OCI-LY7 (cell line): ENCODE measurements at regions not wholly inside any gene's neighbourhood (a gene's known extent, or its start where the extent isn't known, plus 50 kb on each side); places are given as distances from the start of the nearest gene placed in this dataset.

Experiments used
- EZH2phosphoT487 ChIP-seq: fragments of 200-600 bp; sonication (generic); IDR thresholded peaks from 2 replicates; pipeline ENCODE4 v1.6.1; 2018; ENCODE audit warnings: low read depth, borderline replicate concordance, mild to moderate bottlenecking, mixed run types, antibody characterized with exemption, low read length, moderate library complexity, mixed read lengths
- TF ChIP-seq, protein P1 (sequence below): fragments of 200-600 bp; sonication (generic); conservative IDR thresholded peaks from 2 replicates; pipeline ENCODE4 v1.5.1; 2014; ENCODE audit warnings: mild to moderate bottlenecking, antibody characterized with exemption, low read length, moderate library complexity, mixed read lengths

DNA sequence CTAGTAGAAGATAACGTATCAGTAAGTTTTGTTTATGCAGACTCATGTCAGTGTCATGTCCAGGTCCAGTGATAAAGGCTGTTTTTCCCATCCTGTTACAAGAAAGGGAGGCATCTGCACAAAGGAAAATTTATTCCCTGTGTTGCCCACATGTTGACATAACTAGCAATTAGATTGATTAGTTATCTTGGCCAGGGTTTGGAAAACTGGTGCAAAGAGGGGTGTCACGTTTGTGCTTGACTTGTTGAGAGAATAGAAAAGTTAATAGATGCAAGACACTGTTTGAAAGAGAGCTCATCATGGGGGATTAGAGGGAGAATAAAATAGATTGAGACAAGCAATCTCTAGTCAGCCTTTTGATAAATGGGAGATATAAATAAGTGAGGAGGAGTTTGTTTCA lies 1357.0 kb upstream of the AGA start:
- TF ChIP-seq, protein P1, sequence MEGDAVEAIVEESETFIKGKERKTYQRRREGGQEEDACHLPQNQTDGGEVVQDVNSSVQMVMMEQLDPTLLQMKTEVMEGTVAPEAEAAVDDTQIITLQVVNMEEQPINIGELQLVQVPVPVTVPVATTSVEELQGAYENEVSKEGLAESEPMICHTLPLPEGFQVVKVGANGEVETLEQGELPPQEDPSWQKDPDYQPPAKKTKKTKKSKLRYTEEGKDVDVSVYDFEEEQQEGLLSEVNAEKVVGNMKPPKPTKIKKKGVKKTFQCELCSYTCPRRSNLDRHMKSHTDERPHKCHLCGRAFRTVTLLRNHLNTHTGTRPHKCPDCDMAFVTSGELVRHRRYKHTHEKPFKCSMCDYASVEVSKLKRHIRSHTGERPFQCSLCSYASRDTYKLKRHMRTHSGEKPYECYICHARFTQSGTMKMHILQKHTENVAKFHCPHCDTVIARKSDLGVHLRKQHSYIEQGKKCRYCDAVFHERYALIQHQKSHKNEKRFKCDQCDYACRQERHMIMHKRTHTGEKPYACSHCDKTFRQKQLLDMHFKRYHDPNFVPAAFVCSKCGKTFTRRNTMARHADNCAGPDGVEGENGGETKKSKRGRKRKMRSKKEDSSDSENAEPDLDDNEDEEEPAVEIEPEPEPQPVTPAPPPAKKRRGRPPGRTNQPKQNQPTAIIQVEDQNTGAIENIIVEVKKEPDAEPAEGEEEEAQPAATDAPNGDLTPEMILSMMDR: no peak
- TF ChIP-seq EZH2phosphoT487: no peak
